NB4 (cell line): ENCODE measurements at regions not wholly inside any gene's neighbourhood (a gene's known extent, or its start where the extent isn't known, plus 50 kb on each side); places are given as distances from the start of the nearest gene placed in this dataset.

Source experiments
- CTCF ChIP-seq: IDR thresholded peaks from one replicate; pipeline ENCODE4 v1.5.1; 2012; ENCODE audit warnings: low read depth, low read length
- MAX ChIP-seq: IDR thresholded peaks from 2 replicates; pipeline ENCODE4 v1.6.1; 2011; ENCODE audit warnings: low read depth, low read length
- MYC ChIP-seq: IDR thresholded peaks from 2 replicates; pipeline ENCODE4 v1.6.1; 2011; ENCODE audit warnings: low read depth, low read length
- POLR2A ChIP-seq: IDR thresholded peaks from 2 replicates; pipeline ENCODE4 v1.6.1; 2011; ENCODE audit warnings: mild to moderate bottlenecking; ENCODE audit not compliant: insufficient read length; ENCODE audit errors: extremely low read depth

DNA sequence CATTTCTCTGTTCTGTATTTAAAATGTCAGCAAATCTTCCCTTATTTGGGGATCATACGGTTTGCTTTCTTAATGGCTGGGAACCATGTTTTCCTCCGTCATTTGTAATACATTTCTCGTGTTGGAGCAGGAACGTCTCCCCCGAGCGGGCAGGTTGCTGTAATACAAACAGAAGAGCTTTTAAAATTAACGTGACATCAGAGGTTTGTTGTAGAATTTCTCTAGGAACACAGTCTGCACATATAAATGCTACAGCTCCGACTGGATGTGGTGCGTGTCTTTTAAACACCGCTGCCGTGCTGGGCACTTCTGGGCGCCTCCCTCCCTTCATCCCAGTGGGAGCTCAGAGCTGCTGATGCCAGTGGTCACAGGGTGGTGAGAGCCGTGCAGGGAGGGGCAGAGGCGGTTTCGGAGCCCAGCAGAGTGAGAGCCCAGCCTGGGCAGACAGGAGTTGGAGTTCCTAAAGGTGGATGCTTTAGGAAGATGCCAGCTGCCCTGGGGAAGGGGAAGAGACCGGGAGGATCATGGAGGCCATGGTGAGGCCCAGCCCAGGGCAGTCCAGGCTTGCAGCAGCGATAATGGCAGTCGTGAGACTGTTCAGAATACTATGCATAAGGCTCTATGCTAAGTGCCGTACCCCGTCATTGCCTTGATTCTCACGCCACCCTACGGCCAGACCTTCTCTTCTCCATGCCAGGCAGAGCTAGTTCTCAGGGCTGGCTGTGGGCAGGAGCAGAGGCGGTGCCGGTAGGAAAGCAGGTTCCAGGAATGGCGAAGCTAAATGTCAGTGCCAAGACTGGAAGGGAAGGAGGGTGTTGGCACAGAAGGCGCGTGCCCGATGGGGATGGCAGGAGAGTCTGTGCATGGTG lies 96.2 kb downstream of the GLRX3 start:
- TF ChIP-seq CTCF (no peak), POLR2A (no peak), MAX (no peak), MYC (no peak)
